IMR-90 (cell line): ENCODE measurements at regions not wholly inside any gene's neighbourhood (a gene's known extent, or its start where the extent isn't known, plus 50 kb on each side); places are given as distances from the start of the nearest gene placed in this dataset.

Source experiments
- ATAC-seq: fragments of 200-7000 bp; cut with Tn5 transposase; 2 replicates; pipeline ENCODE4 v1.9.1; 2020; ENCODE audit warnings: low read depth, mild to moderate bottlenecking, moderate library complexity
- BruUV-seq: library from RNA; stranded (reverse); fragments of 400-500 nt; replicated peaks from 2 replicates; lab custom pipeline; 2021; lab: Mats Ljungman, UMichigan
- CTCF ChIA-PET: fragments of 300-600 bp; formaldehyde crosslinking; extraction: SDS; loops from one replicate; lab custom pipeline; 2021; ENCODE audit warnings: antibody characterized with exemption; lab: Yijun Ruan, JAX
- POLR2A ChIA-PET: fragments of 300-600 bp; sonication (Branson Sonifier 250); formaldehyde crosslinking; loops from one replicate; lab custom pipeline; 2022; ENCODE audit warnings: antibody characterized with exemption; ENCODE audit not compliant: unreplicated experiment; lab: Charles Lee
- DNase-seq: peaks from one replicate; pipeline ENCODE4 v3.0.0; 2013
- H2AFZ ChIP-seq: replicated peaks from 2 replicates; pipeline ENCODE3; 2013; ENCODE audit warnings: low read length, mild to moderate bottlenecking; ENCODE audit not compliant: poor library complexity
- H2AK5ac ChIP-seq: 2 replicates; pipeline ENCODE4 v1.6.1; 2013; ENCODE audit warnings: low read depth, low read length, inconsistent platforms
- H2AK9ac ChIP-seq: replicated peaks from 2 replicates; pipeline ENCODE3; 2013; ENCODE audit warnings: mild to moderate bottlenecking, low read depth, low read length, moderate library complexity; ENCODE audit not compliant: poor library complexity
- H2BK120ac ChIP-seq: 2 replicates; pipeline ENCODE4 v1.6.1; 2013; ENCODE audit warnings: low read depth, low read length, inconsistent platforms
- H2BK15ac ChIP-seq: 3 replicates; pipeline ENCODE4 v1.6.1; 2013; ENCODE audit warnings: low read depth, low read length, inconsistent platforms
- H2BK20ac ChIP-seq: 2 replicates; pipeline ENCODE4 v1.6.1; 2013; ENCODE audit warnings: low read depth, mild to moderate bottlenecking, inconsistent platforms, low read length, moderate library complexity
- H2BK5ac ChIP-seq: 2 replicates; pipeline ENCODE4 v1.6.1; 2013; ENCODE audit warnings: mild to moderate bottlenecking, low read depth, low read length, inconsistent platforms; ENCODE audit not compliant: poor library complexity, severe bottlenecking
- H3K14ac ChIP-seq: replicated peaks from 2 replicates; pipeline ENCODE4 v1.6.1; 2013; ENCODE audit warnings: low read depth, low read length, inconsistent platforms
- H3K18ac ChIP-seq: 2 replicates; pipeline ENCODE4 v1.6.1; 2013; ENCODE audit warnings: low read depth, low read length, control low read depth
- H3K23ac ChIP-seq: 2 replicates; pipeline ENCODE4 v1.6.1; 2013; ENCODE audit warnings: low read depth, low read length, inconsistent platforms
- H3K27ac ChIP-seq: 2 replicates; pipeline ENCODE4 v1.5.1; 2013; ENCODE audit warnings: mild to moderate bottlenecking, control low read depth, low read length; ENCODE audit not compliant: insufficient read depth
- H3K27me3 ChIP-seq: 2 replicates; pipeline ENCODE4 v1.6.1; 2013; ENCODE audit warnings: low read length; ENCODE audit not compliant: control insufficient read depth, insufficient read depth
- H3K36me3 ChIP-seq: 2 replicates; pipeline ENCODE4 v1.6.1; 2013; ENCODE audit warnings: low read length, mixed read lengths; ENCODE audit not compliant: control insufficient read depth, insufficient read depth
- H3K4ac ChIP-seq: 2 replicates; pipeline ENCODE4 v1.6.1; 2013; ENCODE audit warnings: low read depth, low read length, inconsistent platforms
- H3K4me1 ChIP-seq: 2 replicates; pipeline ENCODE4 v1.6.1; 2013; ENCODE audit warnings: low read length, mixed read lengths; ENCODE audit not compliant: control insufficient read depth, insufficient read depth
- H3K4me2 ChIP-seq: 2 replicates; pipeline ENCODE4 v1.6.1; 2013; ENCODE audit warnings: low read depth, mild to moderate bottlenecking, control low read depth, low read length, moderate library complexity
- H3K4me3 ChIP-seq: 2 replicates; pipeline ENCODE4 v1.5.1; 2013; ENCODE audit warnings: low read depth, mild to moderate bottlenecking, control low read depth, low read length, moderate library complexity; ENCODE audit not compliant: insufficient read depth
- H3K56ac ChIP-seq: 2 replicates; pipeline ENCODE4 v1.6.1; 2013; ENCODE audit warnings: low read length, inconsistent platforms; ENCODE audit not compliant: insufficient read depth; ENCODE audit errors: extremely low read depth
- H3K79me1 ChIP-seq, 2 experiments: 2 replicates each; pipeline ENCODE4 v1.6.1; 2013; ENCODE audit warnings: low read length in 2 of 2, inconsistent platforms in 1 of 2, low read depth in 1 of 2
- H3K9ac ChIP-seq: 2 replicates; pipeline ENCODE4 v1.6.1; 2013; ENCODE audit warnings: low read depth, low read length, control low read depth
- H3K9me1 ChIP-seq: 2 replicates; pipeline ENCODE4 v1.6.1; 2013; ENCODE audit warnings: low read length, inconsistent platforms; ENCODE audit not compliant: insufficient read depth
- H3K9me3 ChIP-seq: 2 replicates; pipeline ENCODE4 v1.6.1; 2013; ENCODE audit warnings: low read length; ENCODE audit not compliant: control insufficient read depth, insufficient read depth
- H4K20me1 ChIP-seq: 2 replicates; pipeline ENCODE4 v1.6.1; 2013; ENCODE audit warnings: low read length, inconsistent platforms; ENCODE audit not compliant: insufficient read depth
- H4K5ac ChIP-seq: 2 replicates; pipeline ENCODE4 v1.6.1; 2013; ENCODE audit warnings: mild to moderate bottlenecking, low read depth, low read length, control low read depth
- H4K8ac ChIP-seq, 2 experiments: 2 replicates each; pipeline ENCODE4 v1.6.1; 2013; ENCODE audit warnings: low read depth in 2 of 2, low read length in 2 of 2, control low read depth in 1 of 2, inconsistent platforms in 1 of 2
- H4K91ac ChIP-seq: 2 replicates; pipeline ENCODE4 v1.6.1; 2013; ENCODE audit warnings: low read depth, low read length, inconsistent platforms; ENCODE audit not compliant: insufficient read depth
- CEBPB ChIP-seq: IDR thresholded peaks from 2 replicates; pipeline ENCODE4 v1.6.1; 2012; ENCODE audit warnings: low read depth, low read length, improper control_type of control experiment
- CHD1 ChIP-seq: IDR thresholded peaks from 2 replicates; pipeline ENCODE4 v1.6.1; 2012; ENCODE audit warnings: low read depth, low read length, improper control_type of control experiment
- CTCF ChIP-seq: conservative IDR thresholded peaks from 2 replicates; pipeline ENCODE4 v1.5.1; 2012; ENCODE audit warnings: mild to moderate bottlenecking, low read depth, low read length, improper control_type of control experiment
- ELK1 ChIP-seq: fragments of 150-350 bp; IDR thresholded peaks from 2 replicates; pipeline ENCODE4 v1.6.1; 2016; ENCODE audit warnings: low read depth, mild to moderate bottlenecking, low read length, moderate library complexity, borderline replicate concordance
- FOS ChIP-seq: fragments of 150-350 bp; IDR thresholded peaks from 2 replicates; pipeline ENCODE4 v1.6.1; 2016; ENCODE audit warnings: low read depth, low read length
- MAFK ChIP-seq: IDR thresholded peaks from 2 replicates; pipeline ENCODE4 v1.6.1; 2012; ENCODE audit warnings: low read depth, low read length, improper control_type of control experiment
- MXI1 ChIP-seq: IDR thresholded peaks from 2 replicates; pipeline ENCODE4 v1.6.1; 2012; ENCODE audit warnings: low read depth, mild to moderate bottlenecking, low read length, moderate library complexity, borderline replicate concordance
- NFE2L2 ChIP-seq: fragments of 150-350 bp; IDR thresholded peaks from 2 replicates; pipeline ENCODE4 v1.6.1; 2016; ENCODE audit warnings: low read depth, mild to moderate bottlenecking, low read length
- POLR2A ChIP-seq: IDR thresholded peaks from 2 replicates; pipeline ENCODE4 v1.6.1; 2012; ENCODE audit warnings: mild to moderate bottlenecking, low read depth, low read length
- RCOR1 ChIP-seq: IDR thresholded peaks from 2 replicates; pipeline ENCODE4 v1.6.1; 2012; ENCODE audit warnings: mild to moderate bottlenecking, low read length, improper control_type of control experiment; ENCODE audit not compliant: insufficient replicate concordance
- RFX5 ChIP-seq: IDR thresholded peaks from 2 replicates; pipeline ENCODE4 v1.8.0; 2012; ENCODE audit warnings: low read depth, mild to moderate bottlenecking, low read length, moderate library complexity
- SMC3 ChIP-seq: fragments of 150-350 bp; IDR thresholded peaks from 2 replicates; pipeline ENCODE4 v1.6.1; 2016; ENCODE audit warnings: low read depth, mild to moderate bottlenecking, antibody characterized with exemption, low read length, moderate library complexity
- USF2 ChIP-seq: fragments of 150-350 bp; IDR thresholded peaks from 2 replicates; pipeline ENCODE4 v1.6.1; 2017; ENCODE audit warnings: mild to moderate bottlenecking, antibody characterized with exemption, low read length, low read depth
- WGBS, 2 experiments: methylation state at CpG; one replicate each; pipeline versions ENCODE4 v1.1.5 to v1.1.7; 2013; ENCODE audit warnings: missing lambda C conversion rate in 2 of 2; ENCODE audit not compliant: insufficient read length in 1 of 2; ENCODE audit errors: extremely low coverage in 2 of 2; 5-methylcytosine and 5-hydroxymethylcytosine counted together
- dilution Hi-C: fragments of 300-500 bp; cut with HindIII; formaldehyde crosslinking; loops from one replicate; pipeline ENCODE4 v1.14.3; 2018; ENCODE audit warnings: low sequenced_read_pairs; ENCODE audit not compliant: unreplicated experiment
- in situ Hi-C: fragments of 300-500 bp; cut with MboI; formaldehyde crosslinking; loops from 3 replicates; pipeline ENCODE4 v1.14.3; 2019; ENCODE audit warnings: low sequenced_read_pairs, inconsistent platforms, mixed read lengths
- intact Hi-C: fragments of 100-400 bp; cut with micrococcal nuclease; formaldehyde crosslinking; loops from 2 replicates; pipeline ENCODE4 v1.10.0; 2022

GRCh38 chr4:27234306-27234899 lies 373.8 kb downstream of the STIM2 start:
- Histone ChIP-seq H3K9ac (no peak overlapping the region), H3K27me3 (no peaks in the 10 kb centered on the region), H3K27ac (no peak overlapping the region), H3K9me3 (0 out of 2 replicates have a peak, but pooled peaks cover 3% of the 10 kb centered on the region), H3K4ac (no peak overlapping the region), H3K36me3 (no peaks in the 10 kb centered on the region), H4K91ac (no peak overlapping the region), H3K23ac (no peak overlapping the region), H3K4me2 (no peak overlapping the region), H3K14ac (no peak overlapping the region), H2AK9ac (no peak overlapping the region), H2BK5ac (no peak overlapping the region), H2BK120ac (no peak overlapping the region), H4K20me1 (no peaks in the 10 kb centered on the region), H3K9me1 (no peaks in the 10 kb centered on the region), H2BK20ac (no peak overlapping the region), H4K5ac (no peak overlapping the region), H2AK5ac (no peak overlapping the region), H3K56ac (no peak overlapping the region), H3K79me1 (no peaks in the 10 kb centered on the region), H2BK15ac (no peak overlapping the region), H3K18ac (no peak overlapping the region), H2AFZ (no peak overlapping the region), H3K4me1 (no peaks in the 10 kb centered on the region), H3K4me3 (no peak overlapping the region), H4K8ac (no peak overlapping the region)
- ChIA-PET CTCF (no interaction called here), POLR2A (no interaction called here)
- DNase-seq (no peak), ATAC-seq (no peak)
- BruUV-seq, result no TSS peak
- TF ChIP-seq MXI1, result no peak
- TF ChIP-seq POLR2A, result no peak
- TF ChIP-seq NFE2L2, result no peak
- TF ChIP-seq RCOR1, result no peak
- no peak for TF ChIP-seq SMC3
- TF ChIP-seq RFX5, result no peak
- TF ChIP-seq MAFK, result no peak
- no peak for TF ChIP-seq USF2
- no peak for TF ChIP-seq ELK1
- no peak for TF ChIP-seq CEBPB
- no peak for TF ChIP-seq CHD1
- TF ChIP-seq CTCF, result no peak
- no peak for TF ChIP-seq FOS
- in situ Hi-C loops, result no loop called here
- no CpG with 5 or more reads among the region's 6 CpGs for WGBS, 2 experiments
- dilution Hi-C loops, result no loop called here
- intact Hi-C loops, result no loop called here
